HCT116 (cell line): ENCODE measurements at regions not wholly inside any gene's neighbourhood (a gene's known extent, or its start where the extent isn't known, plus 50 kb on each side); places are given as distances from the start of the nearest gene placed in this dataset.
A peak's percentile ranks its signal among the peaks of the same experiment; 100 is the strongest.

ENCODE experiments used
- ATAC-seq: fragments of 200-7000 bp; cut with Tn5 transposase; 2 replicates; pipeline ENCODE4 v1.9.1; 2020; ENCODE audit warnings: mild to moderate bottlenecking, moderate library complexity
- BruUV-seq: library from RNA; stranded (reverse); fragments of 400-500 nt; replicated peaks from 2 replicates; lab custom pipeline; 2021; lab: Mats Ljungman, UMichigan
- CTCF ChIA-PET: fragments of 300-600 bp; sonication (Branson Sonifier 250); formaldehyde crosslinking; loops from one replicate; lab custom pipeline; 2021; ENCODE audit warnings: antibody characterized with exemption; lab: Charles Lee
- POLR2A ChIA-PET: fragments of 300-600, 350-600 bp; sonication (Branson Sonifier 250); formaldehyde crosslinking; loops from one replicate; lab custom pipeline; 2021; ENCODE audit warnings: antibody characterized with exemption; lab: Charles Lee
- RAD21 ChIA-PET, 2 experiments: fragments of 300-600 bp; sonication (Branson Sonifier 250); formaldehyde crosslinking; loops; one replicate each; lab custom pipeline; 2023; ENCODE audit warnings: low total read pairs in 2 of 2; ENCODE audit not compliant: uncharacterized antibody in 2 of 2, unreplicated experiment in 2 of 2, low non-redundant PET in 1 of 2; lab: Charles Lee
- DNase-seq: peaks from one replicate; pipeline ENCODE4 v3.0.0-alpha.2; 2010; ENCODE audit warnings: low read depth, low spot score
- H2AFZ ChIP-seq: fragments of 200-600 bp; shearing (Covaris generic), sonication (generic); 2 replicates; pipeline ENCODE4 v1.6.1; 2017; ENCODE audit warnings: low read depth, mixed run types, mixed read lengths, antibody characterized with exemption, low read length; ENCODE audit not compliant: poor library complexity, severe bottlenecking
- H3K27ac ChIP-seq: 2 replicates; pipeline ENCODE4 v1.5.1; 2012; ENCODE audit warnings: low read depth, low read length
- H3K27me3 ChIP-seq: fragments of 200-600 bp; sonication (generic); 2 replicates; pipeline ENCODE4 v1.6.1; 2016; ENCODE audit warnings: mixed run types, low read length, mixed read lengths; ENCODE audit not compliant: insufficient read depth
- H3K36me3 ChIP-seq, 2 experiments: fragments of 200-500 bp in 1 of 2; fragments of 200-600 bp in 1 of 2; sonication (Bioruptor generic) in 1 of 2; sonication (generic) in 1 of 2; 2 replicates each; pipeline versions ENCODE4 v1.5.1 to v1.6.1; 2014 to 2016; ENCODE audit warnings: low read length in 2 of 2, inconsistent platforms in 1 of 2, mixed read lengths in 1 of 2, mixed run types in 1 of 2; ENCODE audit not compliant: insufficient read depth in 2 of 2, control insufficient read depth in 1 of 2
- H3K4me1 ChIP-seq, 2 experiments: fragments of 200-600 bp in 1 of 2; sonication (generic) in 1 of 2; 2 replicates each; pipeline versions ENCODE4 v1.5.1 to v1.6.1; 2012 to 2017; ENCODE audit warnings: low read length in 2 of 2, inconsistent platforms in 1 of 2, mild to moderate bottlenecking in 1 of 2, mixed read lengths in 1 of 2, mixed run types in 1 of 2, moderate library complexity in 1 of 2; ENCODE audit not compliant: insufficient read depth in 2 of 2, control insufficient read depth in 1 of 2
- H3K4me2 ChIP-seq: fragments of 200-600 bp; sonication (generic); 2 replicates; pipeline ENCODE4 v1.6.1; 2017; ENCODE audit warnings: mixed run types, low read length, mixed read lengths
- H3K4me3 ChIP-seq, 2 experiments: fragments of 200-600 bp in 1 of 2; sonication (generic) in 1 of 2; replicated peaks in 1 of 2; 2 replicates each; pipeline ENCODE4 v1.5.1; 2011 to 2016; ENCODE audit warnings: low read length in 2 of 2, control low read depth in 1 of 2, low read depth in 1 of 2, mild to moderate bottlenecking in 1 of 2, mixed read lengths in 1 of 2, mixed run types in 1 of 2
- H3K79me2 ChIP-seq: fragments of 200-600 bp; sonication (generic); 2 replicates; pipeline ENCODE4 v1.6.1; 2017; ENCODE audit warnings: mild to moderate bottlenecking, mixed run types, low read length, moderate library complexity, mixed read lengths; ENCODE audit not compliant: insufficient read depth
- H3K9ac ChIP-seq: fragments of 200-600 bp; sonication (generic); 2 replicates; pipeline ENCODE4 v1.6.1; 2016; ENCODE audit warnings: low read length, mixed read lengths
- H3K9me2 ChIP-seq: fragments of 200-600 bp; sonication (generic), shearing (Covaris generic); 2 replicates; pipeline ENCODE4 v1.6.1; 2017; ENCODE audit warnings: mixed run types, mild to moderate bottlenecking, moderate library complexity; ENCODE audit not compliant: insufficient read depth
- H3K9me3 ChIP-seq, 2 experiments: fragments of 200-500 bp in 1 of 2; fragments of 200-600 bp in 1 of 2; sonication (Bioruptor generic) in 1 of 2; sonication (generic) in 1 of 2; 2 replicates each; pipeline ENCODE4 v1.6.1; 2014 to 2017; ENCODE audit warnings: low read length in 2 of 2, mixed read lengths in 2 of 2, inconsistent platforms in 1 of 2, low read depth in 1 of 2, mild to moderate bottlenecking in 1 of 2, mixed run types in 1 of 2, moderate library complexity in 1 of 2; ENCODE audit not compliant: control insufficient read depth in 1 of 2, insufficient read depth in 1 of 2
- H4K20me1 ChIP-seq: fragments of 200-600 bp; sonication (generic), shearing (Covaris generic); 2 replicates; pipeline ENCODE4 v1.6.1; 2017; ENCODE audit warnings: mixed run types, mild to moderate bottlenecking, moderate library complexity; ENCODE audit not compliant: insufficient read depth
- CBX3 ChIP-seq: IDR thresholded peaks from 2 replicates; pipeline ENCODE4 v1.6.1; 2012; ENCODE audit warnings: low read depth
- CEBPB ChIP-seq: IDR thresholded peaks from 2 replicates; pipeline ENCODE4 v1.6.1; 2012; ENCODE audit warnings: low read depth
- CTCF ChIP-seq, 3 experiments: fragments of 200-600 bp in 1 of 3; sonication (generic) in 1 of 3; IDR thresholded peaks in 2 of 3; conservative IDR thresholded peaks in 1 of 3; 2 replicates each; pipeline ENCODE4 v1.5.1; 2012 to 2017; ENCODE audit warnings: low read depth in 2 of 3, low read length in 2 of 3, antibody characterized with exemption in 1 of 3, borderline replicate concordance in 1 of 3, control low read depth in 1 of 3, mild to moderate bottlenecking in 1 of 3, mixed read lengths in 1 of 3, mixed run types in 1 of 3, moderate library complexity in 1 of 3; ENCODE audit not compliant: insufficient read depth in 1 of 3
- ELF1 ChIP-seq: IDR thresholded peaks from 2 replicates; pipeline ENCODE4 v1.6.1; 2012; ENCODE audit warnings: low read depth, borderline replicate concordance
- EZH2phosphoT487 ChIP-seq: fragments of 200-600 bp; IDR thresholded peaks from 2 replicates; pipeline ENCODE4 v1.6.1; 2018; ENCODE audit warnings: antibody characterized with exemption, borderline replicate concordance
- JUND ChIP-seq: IDR thresholded peaks from 2 replicates; pipeline ENCODE4 v1.6.1; 2012
- RAD21 ChIP-seq: IDR thresholded peaks from 2 replicates; pipeline ENCODE4 v1.6.1; 2012; ENCODE audit warnings: low read depth, mild to moderate bottlenecking
- SIN3A ChIP-seq: IDR thresholded peaks from 2 replicates; pipeline ENCODE4 v1.6.1; 2012; ENCODE audit warnings: low read depth
- SP1 ChIP-seq: IDR thresholded peaks from 2 replicates; pipeline ENCODE4 v1.6.1; 2012; ENCODE audit warnings: low read depth
- SRF ChIP-seq: IDR thresholded peaks from 2 replicates; pipeline ENCODE4 v1.6.1; 2012; ENCODE audit warnings: low read depth
- TCF7L2 ChIP-seq: IDR thresholded peaks from 2 replicates; pipeline ENCODE4 v1.7.0; 2011; ENCODE audit warnings: borderline replicate concordance, inconsistent platforms; ENCODE audit not compliant: insufficient read depth, insufficient read length; ENCODE audit errors: extremely low read depth
- YY1 ChIP-seq: IDR thresholded peaks from 2 replicates; pipeline ENCODE4 v1.6.1; 2011; ENCODE audit warnings: low read length, low read depth, moderate library complexity, mild to moderate bottlenecking; ENCODE audit not compliant: insufficient replicate concordance; ENCODE audit errors: extremely low read depth
- ZFX ChIP-seq: fragments of 450-650 bp; IDR thresholded peaks from 2 replicates; pipeline ENCODE4 v1.6.1; 2017
- intact Hi-C: fragments of 100-400 bp; cut with micrococcal nuclease; formaldehyde crosslinking; loops from 2 replicates; pipeline ENCODE4 v1.10.0; 2022
- TF ChIP-seq, protein P1 (sequence below): IDR thresholded peaks from 2 replicates; pipeline ENCODE4 v1.6.1; 2012
- TF ChIP-seq, protein P2 (sequence below): IDR thresholded peaks from 2 replicates; pipeline ENCODE4 v1.6.1; 2012; ENCODE audit warnings: low read depth

- no peaks in the 10 kb centered on the region for H3K4me1 ChIP-seq
- no peaks in the 10 kb centered on the region for H4K20me1 ChIP-seq
- ATAC-seq (peak; percentile 93), DNase-seq (peak; percentile 70)
- BruUV-seq = no TSS peak
- peak overlapping the region; percentile 65 for H2AFZ ChIP-seq
- H3K9me3 ChIP-seq = no peaks in the 10 kb centered on the region
- H3K9me2 ChIP-seq = no peaks in the 10 kb centered on the region
- intact Hi-C loops = loop anchor here (1.0 to 10.0 kb wide), 3 partner anchors 636 to 1234 kb away; no protein-coding TSS in a partner anchor
- no peaks in the 10 kb centered on the region for H3K27me3 ChIP-seq
- no peak overlapping the region for H3K4me2 ChIP-seq
- CTCF ChIA-PET = no interaction called here
- no peaks in the 10 kb centered on the region for H3K36me3 ChIP-seq
- no peak for TF ChIP-seq EZH2phosphoT487
- peak; percentile 82 for TF ChIP-seq RAD21
- peak; percentile 65 to 99 (median 82) for TF ChIP-seq CTCF (IDR thresholded peaks at IDR 0.05 in 2 of 3, conservative IDR thresholded peaks at IDR 0.05 in 1 of 3; ENCODE audit: borderline replicate concordance in 1 of 3, insufficient read depth in 1 of 3, low read depth in 2 of 3, low read length in 2 of 3)
- TF ChIP-seq YY1 = no peak
- TF ChIP-seq CBX3 = peak; percentile 71; the same call in 1 of the 2 replicates
- H3K27ac ChIP-seq = no peak overlapping the region
- POLR2A ChIA-PET = no interaction called here
- H3K79me2 ChIP-seq = no peaks in the 10 kb centered on the region
- no peak overlapping the region for H3K4me3 ChIP-seq
- H3K9ac ChIP-seq = no peak overlapping the region
- RAD21 ChIA-PET = no interaction called here
These were observed 955.6 kb downstream of the TBC1D32 start for GRCh38 chr6:120378582-120379220.

- H3K4me3 ChIP-seq = no peak overlapping the region
- no peak overlapping the region for H3K9ac ChIP-seq
- H2AFZ ChIP-seq = no peak overlapping the region
- POLR2A ChIA-PET = no interaction called here
- H3K4me2 ChIP-seq = no peak overlapping the region
- no peak overlapping the region for H3K27ac ChIP-seq
- H3K79me2 ChIP-seq = no peaks in the 10 kb centered on the region
- no peaks in the 10 kb centered on the region for H3K27me3 ChIP-seq
- no peaks in the 10 kb centered on the region for H3K4me1 ChIP-seq
- no peaks in the 10 kb centered on the region for H4K20me1 ChIP-seq
- H3K9me2 ChIP-seq = no peaks in the 10 kb centered on the region
- DNase-seq (no peak), ATAC-seq (no peak)
- CTCF ChIA-PET = no interaction called here
- H3K9me3 ChIP-seq = no peaks in the 10 kb centered on the region
- RAD21 ChIA-PET = no interaction called here
- intact Hi-C loops = loop anchor here (10.0 kb wide), 2 partner anchors 1018 to 1228 kb away; no protein-coding TSS in a partner anchor
- H3K36me3 ChIP-seq = no peaks in the 10 kb centered on the region
- BruUV-seq = no TSS peak
- no peak for TF ChIP-seq ELF1
- no peak for TF ChIP-seq ZFX
- TF ChIP-seq TCF7L2 = no peak
- no peak for TF ChIP-seq EZH2phosphoT487
- no peak for TF ChIP-seq YY1
- TF ChIP-seq SIN3A = no peak
- TF ChIP-seq, protein P1, sequence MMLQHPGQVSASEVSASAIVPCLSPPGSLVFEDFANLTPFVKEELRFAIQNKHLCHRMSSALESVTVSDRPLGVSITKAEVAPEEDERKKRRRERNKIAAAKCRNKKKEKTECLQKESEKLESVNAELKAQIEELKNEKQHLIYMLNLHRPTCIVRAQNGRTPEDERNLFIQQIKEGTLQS = no peak
- no peak for TF ChIP-seq JUND
- no peak for TF ChIP-seq SRF
- TF ChIP-seq CEBPB = no peak
- TF ChIP-seq SP1 = no peak
- TF ChIP-seq, protein P2, sequence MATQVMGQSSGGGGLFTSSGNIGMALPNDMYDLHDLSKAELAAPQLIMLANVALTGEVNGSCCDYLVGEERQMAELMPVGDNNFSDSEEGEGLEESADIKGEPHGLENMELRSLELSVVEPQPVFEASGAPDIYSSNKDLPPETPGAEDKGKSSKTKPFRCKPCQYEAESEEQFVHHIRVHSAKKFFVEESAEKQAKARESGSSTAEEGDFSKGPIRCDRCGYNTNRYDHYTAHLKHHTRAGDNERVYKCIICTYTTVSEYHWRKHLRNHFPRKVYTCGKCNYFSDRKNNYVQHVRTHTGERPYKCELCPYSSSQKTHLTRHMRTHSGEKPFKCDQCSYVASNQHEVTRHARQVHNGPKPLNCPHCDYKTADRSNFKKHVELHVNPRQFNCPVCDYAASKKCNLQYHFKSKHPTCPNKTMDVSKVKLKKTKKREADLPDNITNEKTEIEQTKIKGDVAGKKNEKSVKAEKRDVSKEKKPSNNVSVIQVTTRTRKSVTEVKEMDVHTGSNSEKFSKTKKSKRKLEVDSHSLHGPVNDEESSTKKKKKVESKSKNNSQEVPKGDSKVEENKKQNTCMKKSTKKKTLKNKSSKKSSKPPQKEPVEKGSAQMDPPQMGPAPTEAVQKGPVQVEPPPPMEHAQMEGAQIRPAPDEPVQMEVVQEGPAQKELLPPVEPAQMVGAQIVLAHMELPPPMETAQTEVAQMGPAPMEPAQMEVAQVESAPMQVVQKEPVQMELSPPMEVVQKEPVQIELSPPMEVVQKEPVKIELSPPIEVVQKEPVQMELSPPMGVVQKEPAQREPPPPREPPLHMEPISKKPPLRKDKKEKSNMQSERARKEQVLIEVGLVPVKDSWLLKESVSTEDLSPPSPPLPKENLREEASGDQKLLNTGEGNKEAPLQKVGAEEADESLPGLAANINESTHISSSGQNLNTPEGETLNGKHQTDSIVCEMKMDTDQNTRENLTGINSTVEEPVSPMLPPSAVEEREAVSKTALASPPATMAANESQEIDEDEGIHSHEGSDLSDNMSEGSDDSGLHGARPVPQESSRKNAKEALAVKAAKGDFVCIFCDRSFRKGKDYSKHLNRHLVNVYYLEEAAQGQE = no peak
These were observed 961.1 kb downstream of the TBC1D32 start for GRCh38 chr6:120373185-120373584.
